Transverse colon (tissue), 4 donors: ENCODE measurements at regions not wholly inside any gene's neighbourhood (a gene's known extent, or its start where the extent isn't known, plus 50 kb on each side); places are given as distances from the start of the nearest gene placed in this dataset.

Experiments used
- POLR2AphosphoS5 ChIP-seq, 3 donors: sonication (generic); formaldehyde crosslinking; IDR thresholded peaks; one replicate each; pipeline ENCODE4 v1.6.1; 2016; ENCODE audit warnings: antibody characterized with exemption in 3 of 3
- TF ChIP-seq, protein P1 (sequence below), 5 experiments: fragments of 200-600 bp in 3 of 5; fragments of 450-650 bp in 2 of 5; sonication (generic) in 3 of 5; IDR thresholded peaks; 1 replicate in 2 of 5; 2 replicates in 3 of 5; pipeline ENCODE4 v1.5.1; 2016 to 2017; ENCODE audit warnings: antibody characterized with exemption in 5 of 5, inconsistent platforms in 3 of 5, mild to moderate bottlenecking in 2 of 5, moderate library complexity in 1 of 5

- TF ChIP-seq POLR2AphosphoS5 (IDR thresholded peaks at IDR 0.05): no peak
- TF ChIP-seq, protein P1, sequence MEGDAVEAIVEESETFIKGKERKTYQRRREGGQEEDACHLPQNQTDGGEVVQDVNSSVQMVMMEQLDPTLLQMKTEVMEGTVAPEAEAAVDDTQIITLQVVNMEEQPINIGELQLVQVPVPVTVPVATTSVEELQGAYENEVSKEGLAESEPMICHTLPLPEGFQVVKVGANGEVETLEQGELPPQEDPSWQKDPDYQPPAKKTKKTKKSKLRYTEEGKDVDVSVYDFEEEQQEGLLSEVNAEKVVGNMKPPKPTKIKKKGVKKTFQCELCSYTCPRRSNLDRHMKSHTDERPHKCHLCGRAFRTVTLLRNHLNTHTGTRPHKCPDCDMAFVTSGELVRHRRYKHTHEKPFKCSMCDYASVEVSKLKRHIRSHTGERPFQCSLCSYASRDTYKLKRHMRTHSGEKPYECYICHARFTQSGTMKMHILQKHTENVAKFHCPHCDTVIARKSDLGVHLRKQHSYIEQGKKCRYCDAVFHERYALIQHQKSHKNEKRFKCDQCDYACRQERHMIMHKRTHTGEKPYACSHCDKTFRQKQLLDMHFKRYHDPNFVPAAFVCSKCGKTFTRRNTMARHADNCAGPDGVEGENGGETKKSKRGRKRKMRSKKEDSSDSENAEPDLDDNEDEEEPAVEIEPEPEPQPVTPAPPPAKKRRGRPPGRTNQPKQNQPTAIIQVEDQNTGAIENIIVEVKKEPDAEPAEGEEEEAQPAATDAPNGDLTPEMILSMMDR (IDR thresholded peaks at IDR 0.05): no peak
Observed at GRCh38 chr1:189987509-189987908, 490.2 kb downstream of the BRINP3 start.
